ENCODE measurements at regions not wholly inside any gene's neighbourhood (a gene's known extent, or its start where the extent isn't known, plus 50 kb on each side); places are given as distances from the start of the nearest gene placed in this dataset.

DNA sequence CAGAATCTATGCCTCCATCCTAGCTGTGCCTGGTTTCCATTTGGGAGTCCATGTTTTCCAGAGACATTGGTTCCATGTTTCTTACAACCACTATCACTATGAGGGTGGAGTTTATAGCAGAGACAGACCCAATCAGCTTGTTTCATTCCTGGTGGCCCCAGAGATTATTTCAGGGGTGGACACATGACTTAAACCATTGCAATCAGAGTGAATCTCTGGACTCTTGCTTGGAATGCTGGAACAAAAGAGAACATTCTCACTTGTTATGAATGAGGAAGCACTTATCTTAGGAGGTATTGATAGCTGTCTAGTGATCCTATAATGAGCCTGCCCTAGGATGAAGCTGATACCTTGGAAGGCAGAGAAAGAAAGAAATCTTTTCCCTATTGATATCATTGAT lies 250.3 kb downstream of the ATG4C start:
- Histone ChIP-seq H3K27me3 (replicated peaks; ENCODE audit: control insufficient read depth, insufficient read depth, low read length) (no peaks in the 10 kb centered on the region), H3K36me3 (ENCODE audit: control insufficient read depth, insufficient read depth, low read length) (no peaks in the 10 kb centered on the region), H3K4me3 (replicated peaks; ENCODE audit: low read depth, low read length) (no peak overlapping the region)
- TF ChIP-seq, protein P1, sequence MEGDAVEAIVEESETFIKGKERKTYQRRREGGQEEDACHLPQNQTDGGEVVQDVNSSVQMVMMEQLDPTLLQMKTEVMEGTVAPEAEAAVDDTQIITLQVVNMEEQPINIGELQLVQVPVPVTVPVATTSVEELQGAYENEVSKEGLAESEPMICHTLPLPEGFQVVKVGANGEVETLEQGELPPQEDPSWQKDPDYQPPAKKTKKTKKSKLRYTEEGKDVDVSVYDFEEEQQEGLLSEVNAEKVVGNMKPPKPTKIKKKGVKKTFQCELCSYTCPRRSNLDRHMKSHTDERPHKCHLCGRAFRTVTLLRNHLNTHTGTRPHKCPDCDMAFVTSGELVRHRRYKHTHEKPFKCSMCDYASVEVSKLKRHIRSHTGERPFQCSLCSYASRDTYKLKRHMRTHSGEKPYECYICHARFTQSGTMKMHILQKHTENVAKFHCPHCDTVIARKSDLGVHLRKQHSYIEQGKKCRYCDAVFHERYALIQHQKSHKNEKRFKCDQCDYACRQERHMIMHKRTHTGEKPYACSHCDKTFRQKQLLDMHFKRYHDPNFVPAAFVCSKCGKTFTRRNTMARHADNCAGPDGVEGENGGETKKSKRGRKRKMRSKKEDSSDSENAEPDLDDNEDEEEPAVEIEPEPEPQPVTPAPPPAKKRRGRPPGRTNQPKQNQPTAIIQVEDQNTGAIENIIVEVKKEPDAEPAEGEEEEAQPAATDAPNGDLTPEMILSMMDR (IDR thresholded peaks at IDR 0.05; ENCODE audit: insufficient read depth, low read length, poor library complexity, severe bottlenecking) = no peak
- DNase-seq (ENCODE audit: extremely low read depth, insufficient read length) = no peak

- Histone ChIP-seq H3K4me3 (replicated peaks; ENCODE audit: low read depth, low read length) (no peak overlapping the region), H3K36me3 (ENCODE audit: control insufficient read depth, insufficient read depth, low read length) (no peaks in the 10 kb centered on the region), H3K27me3 (replicated peaks; ENCODE audit: control insufficient read depth, insufficient read depth, low read length) (no peaks in the 10 kb centered on the region)
- DNase-seq (ENCODE audit: extremely low read depth, insufficient read length) = no peak
- TF ChIP-seq, protein P1 (IDR thresholded peaks at IDR 0.05; ENCODE audit: insufficient read depth, low read length, poor library complexity, severe bottlenecking) = no peak
Observed at GRCh38 chr1:63038586-63038985, 254.7 kb downstream of the ATG4C start.

GRCh38 chr1:63041660-63042059 lies 257.7 kb downstream of the ATG4C start:
- TF ChIP-seq, protein P1 (IDR thresholded peaks at IDR 0.05; ENCODE audit: insufficient read depth, low read length, poor library complexity, severe bottlenecking) = no peak
- Histone ChIP-seq H3K27me3 (replicated peaks; ENCODE audit: control insufficient read depth, insufficient read depth, low read length) (no peaks in the 10 kb centered on the region), H3K4me3 (replicated peaks; ENCODE audit: low read depth, low read length) (no peak overlapping the region), H3K36me3 (ENCODE audit: control insufficient read depth, insufficient read depth, low read length) (no peaks in the 10 kb centered on the region)
- no peak for DNase-seq (ENCODE audit: extremely low read depth, insufficient read length)

DNA sequence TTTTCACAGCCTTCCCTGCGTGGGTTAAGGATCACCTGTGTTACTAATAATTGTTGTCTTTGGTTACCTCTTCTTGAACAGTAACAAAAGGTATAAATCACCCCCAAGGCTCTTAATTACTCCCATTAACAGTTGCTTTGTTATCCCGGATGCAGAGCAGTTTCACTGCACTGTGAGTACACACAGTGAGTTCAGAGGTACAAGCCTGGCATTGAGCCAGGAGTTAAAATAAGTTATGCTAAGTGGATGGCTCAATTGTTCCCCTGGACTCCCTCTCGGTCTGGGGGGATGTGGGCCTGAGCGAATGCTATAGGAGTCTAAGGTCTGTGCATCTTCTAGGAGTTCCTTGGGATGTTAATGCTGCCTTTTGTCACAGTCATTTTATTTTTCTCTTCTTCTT lies 258.3 kb downstream of the ATG4C start:
- no peaks in the 10 kb centered on the region for H3K36me3 ChIP-seq (ENCODE audit: control insufficient read depth, insufficient read depth, low read length)
- H3K4me3 ChIP-seq (replicated peaks; ENCODE audit: low read depth, low read length) = no peak overlapping the region
- no peak for DNase-seq (ENCODE audit: extremely low read depth, insufficient read length)
- no peaks in the 10 kb centered on the region for H3K27me3 ChIP-seq (replicated peaks; ENCODE audit: control insufficient read depth, insufficient read depth, low read length)
- TF ChIP-seq, protein P1 (IDR thresholded peaks at IDR 0.05; ENCODE audit: insufficient read depth, low read length, poor library complexity, severe bottlenecking) = no peak

DNA sequence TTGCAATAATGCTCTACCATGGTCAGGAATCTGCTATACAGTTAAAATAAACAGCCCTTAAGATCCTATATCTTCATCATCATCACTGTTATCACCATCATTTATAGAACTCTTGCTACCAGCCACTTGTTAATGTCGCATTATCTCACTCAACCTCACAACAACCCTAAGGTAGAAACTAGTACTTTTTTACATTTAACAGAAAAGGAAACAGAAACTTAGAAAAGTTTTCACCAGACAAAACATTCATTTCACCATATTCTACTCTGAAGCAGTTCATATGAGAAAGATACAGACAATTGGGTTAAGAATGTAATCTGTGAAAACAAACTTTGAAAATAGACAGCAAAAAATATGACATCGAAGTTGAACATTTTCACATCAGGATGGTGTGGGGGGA lies 262.6 kb downstream of the ATG4C start:
- Histone ChIP-seq H3K36me3 (ENCODE audit: control insufficient read depth, insufficient read depth, low read length) (no peaks in the 10 kb centered on the region), H3K27me3 (replicated peaks; ENCODE audit: control insufficient read depth, insufficient read depth, low read length) (no peaks in the 10 kb centered on the region; the same call in 1 of the 2 replicates), H3K4me3 (replicated peaks; ENCODE audit: low read depth, low read length) (no peak overlapping the region)
- TF ChIP-seq, protein P1 (IDR thresholded peaks at IDR 0.05; ENCODE audit: insufficient read depth, low read length, poor library complexity, severe bottlenecking) = no peak
- no peak for DNase-seq (ENCODE audit: extremely low read depth, insufficient read length)

- no peak for DNase-seq (ENCODE audit: extremely low read depth, insufficient read length)
- no peak overlapping the region for H3K4me3 ChIP-seq (replicated peaks; ENCODE audit: low read depth, low read length)
- TF ChIP-seq, protein P1 (IDR thresholded peaks at IDR 0.05; ENCODE audit: insufficient read depth, low read length, poor library complexity, severe bottlenecking) = no peak
- no peaks in the 10 kb centered on the region; the same call in 1 of the 2 replicates for H3K27me3 ChIP-seq (replicated peaks; ENCODE audit: control insufficient read depth, insufficient read depth, low read length)
- no peaks in the 10 kb centered on the region for H3K36me3 ChIP-seq (ENCODE audit: control insufficient read depth, insufficient read depth, low read length)
Observed at GRCh38 chr1:63049135-63049534, 265.2 kb downstream of the ATG4C start.

All from GM06990 (cell line).